ENCODE measurements at regions not wholly inside any gene's neighbourhood (a gene's known extent, or its start where the extent isn't known, plus 50 kb on each side); places are given as distances from the start of the nearest gene placed in this dataset.
"Not testable (repeated sequence)": the region's sequence is repeated elsewhere in the genome, so short reads cannot be mapped to it uniquely, and the experiment has no call there.

GRCh38 chr7:131943211-131943610, 386.8 kb upstream of the PODXL start:
- Histone ChIP-seq H3K9me3 (no peaks in the 10 kb centered on the region), H3K36me3 (no peaks in the 10 kb centered on the region), H3K4me3 (no peak overlapping the region), H3K27ac (no peak overlapping the region), H3K27me3 (peaks cover 29% of the 10 kb centered on the region), H3K4me1 (peaks cover 14% of the 10 kb centered on the region)
- DNase-seq (ENCODE audit: low spot score in 2 of 2): peak in 1 of 2 donors; percentile 61
- 91% methylated on average over 4 of the region's 4 CpGs for WGBS
- TF ChIP-seq POLR2AphosphoS5 (IDR thresholded peaks at IDR 0.05) (no peak), EP300 (IDR thresholded peaks at IDR 0.05) (no peak), CTCF (IDR thresholded peaks at IDR 0.05) (no peak), POLR2A (IDR thresholded peaks at IDR 0.05) (no peak)

GRCh38 chr7:131942287-131943150, 386.1 kb upstream of the PODXL start:
- no peak overlapping the region for H3K4me3 ChIP-seq
- WGBS: 88% methylated on average over 11 of the region's 11 CpGs
- DNase-seq (ENCODE audit: low spot score in 2 of 2): no peak
- H3K9me3 ChIP-seq: no peaks in the 10 kb centered on the region
- H3K27me3 ChIP-seq: peaks cover 29% of the 10 kb centered on the region
- H3K4me1 ChIP-seq: peaks cover 9% of the 10 kb centered on the region
- no peak overlapping the region for H3K27ac ChIP-seq
- H3K36me3 ChIP-seq: no peaks in the 10 kb centered on the region
- no peak for TF ChIP-seq POLR2AphosphoS5 (IDR thresholded peaks at IDR 0.05)
- TF ChIP-seq CTCF (IDR thresholded peaks at IDR 0.05): no peak
- TF ChIP-seq POLR2A (IDR thresholded peaks at IDR 0.05): no peak
- TF ChIP-seq EP300 (IDR thresholded peaks at IDR 0.05): no peak

GRCh38 chr7:131941291-131941690, 384.9 kb upstream of the PODXL start:
- WGBS: no CpG with 5 or more reads among the region's 1 CpG
- DNase-seq (ENCODE audit: low spot score in 2 of 2): no peak
- Histone ChIP-seq H3K27me3 (peaks cover 26% of the 10 kb centered on the region), H3K4me3 (no peak overlapping the region), H3K9me3 (no peaks in the 10 kb centered on the region), H3K4me1 (peaks cover 9% of the 10 kb centered on the region), H3K27ac (no peak overlapping the region), H3K36me3 (no peaks in the 10 kb centered on the region)
- no peak for TF ChIP-seq POLR2AphosphoS5 (IDR thresholded peaks at IDR 0.05)
- no peak for TF ChIP-seq POLR2A (IDR thresholded peaks at IDR 0.05)
- TF ChIP-seq EP300 (IDR thresholded peaks at IDR 0.05): no peak
- TF ChIP-seq CTCF (IDR thresholded peaks at IDR 0.05): no peak

GRCh38 chr7:131940621-131941165, 384.3 kb upstream of the PODXL start:
- Histone ChIP-seq H3K27me3 (peaks cover 20% of the 10 kb centered on the region), H3K4me3 (no peak overlapping the region), H3K4me1 (peaks cover 6% of the 10 kb centered on the region), H3K9me3 (no peaks in the 10 kb centered on the region), H3K27ac (no peak overlapping the region), H3K36me3 (no peaks in the 10 kb centered on the region)
- WGBS: 61% methylated on average over 4 of the region's 4 CpGs
- TF ChIP-seq POLR2A (IDR thresholded peaks at IDR 0.05) (no peak), POLR2AphosphoS5 (IDR thresholded peaks at IDR 0.05) (no peak), EP300 (IDR thresholded peaks at IDR 0.05) (no peak), CTCF (IDR thresholded peaks at IDR 0.05) (no peak)
- peak in 1 of 2 donors; percentile 37 for DNase-seq (ENCODE audit: low spot score in 2 of 2)

GRCh38 chr7:131938788-131939187, 382.4 kb upstream of the PODXL start:
- WGBS: 74% methylated on average over 3 of the region's 3 CpGs
- H3K27me3 ChIP-seq: peaks cover 14% of the 10 kb centered on the region
- H3K4me3 ChIP-seq; H3K27ac ChIP-seq; H3K9me3 ChIP-seq; DNase-seq (ENCODE audit: low spot score in 2 of 2); H3K36me3 ChIP-seq; H3K4me1 ChIP-seq: not testable (repeated sequence)
